ENCODE measurements at regions not wholly inside any gene's neighbourhood (a gene's known extent, or its start where the extent isn't known, plus 50 kb on each side); places are given as distances from the start of the nearest gene placed in this dataset.

GRCh38 chr9:120292606-120293005, 287.4 kb downstream of the CDK5RAP2 start:
- DNase-seq (ENCODE audit: low spot score), result no peak

GRCh38 chr9:120291050-120291449, 288.9 kb downstream of the CDK5RAP2 start:
- no peak for DNase-seq (ENCODE audit: low spot score)

GRCh38 chr9:120289990-120290975, 289.7 kb downstream of the CDK5RAP2 start:
- no peak for DNase-seq (ENCODE audit: low spot score)

- no peak for DNase-seq (ENCODE audit: low spot score)
Measured at GRCh38 chr9:120289098-120289497, 290.9 kb downstream of the CDK5RAP2 start.

- DNase-seq (ENCODE audit: low spot score), result no peak
Measured at GRCh38 chr9:120286530-120286929, 293.4 kb downstream of the CDK5RAP2 start.

GRCh38 chr9:120284821-120285220, 295.1 kb downstream of the CDK5RAP2 start:
- no peak for DNase-seq (ENCODE audit: low spot score)

GRCh38 chr9:120281665-120282064, 298.3 kb downstream of the CDK5RAP2 start:
- DNase-seq (ENCODE audit: low spot score), result no peak

GRCh38 chr9:120267929-120268328, 312.0 kb downstream of the CDK5RAP2 start:
- no peak for DNase-seq (ENCODE audit: low spot score)

- no peak for DNase-seq (ENCODE audit: low spot score)
Measured at GRCh38 chr9:120265791-120266190, 314.2 kb downstream of the CDK5RAP2 start.

GRCh38 chr9:120264528-120264927, 315.4 kb downstream of the CDK5RAP2 start:
- no peak for DNase-seq (ENCODE audit: low spot score)

- DNase-seq (ENCODE audit: low spot score), result no peak
Measured at GRCh38 chr9:120263836-120264235, 316.1 kb downstream of the CDK5RAP2 start.

GRCh38 chr9:120261419-120261818, 318.5 kb downstream of the CDK5RAP2 start:
- DNase-seq (ENCODE audit: low spot score), result no peak

GRCh38 chr9:120259100-120259499, 320.9 kb downstream of the CDK5RAP2 start:
- no peak for DNase-seq (ENCODE audit: low spot score)

GRCh38 chr9:120258096-120258495, 321.9 kb downstream of the CDK5RAP2 start:
- DNase-seq (ENCODE audit: low spot score), result no peak

- no peak for DNase-seq (ENCODE audit: low spot score)
Measured at GRCh38 chr9:120257483-120257882, 322.5 kb downstream of the CDK5RAP2 start.

GRCh38 chr9:120256146-120256545, 323.8 kb downstream of the CDK5RAP2 start:
- DNase-seq (ENCODE audit: low spot score), result no peak

GRCh38 chr9:120252248-120252647, 327.7 kb downstream of the CDK5RAP2 start:
- DNase-seq (ENCODE audit: low spot score), result no peak

GRCh38 chr9:120242116-120242811, 337.7 kb downstream of the CDK5RAP2 start:
- DNase-seq (ENCODE audit: low spot score), result no peak

- no peak for DNase-seq (ENCODE audit: low spot score)
Measured at GRCh38 chr9:120236596-120236995, 343.4 kb downstream of the CDK5RAP2 start.

- no peak for DNase-seq (ENCODE audit: low spot score)
Measured at GRCh38 chr9:120235081-120235480, 344.9 kb downstream of the CDK5RAP2 start.

GRCh38 chr9:120230227-120230626, 349.7 kb downstream of the CDK5RAP2 start:
- no peak for DNase-seq (ENCODE audit: low spot score)

- DNase-seq (ENCODE audit: low spot score), result no peak
Measured at GRCh38 chr9:120221844-120222243, 358.1 kb downstream of the CDK5RAP2 start.

- no peak for DNase-seq (ENCODE audit: low spot score)
Measured at GRCh38 chr9:120214332-120214731, 365.6 kb downstream of the CDK5RAP2 start.
